GM12878 (cell line): ENCODE measurements at regions not wholly inside any gene's neighbourhood (a gene's known extent, or its start where the extent isn't known, plus 50 kb on each side); places are given as distances from the start of the nearest gene placed in this dataset.

Source experiments
- CHD1 ChIP-seq: IDR thresholded peaks from 2 replicates; pipeline ENCODE4 v1.6.1; 2012; ENCODE audit warnings: low read depth, low read length, improper control_type of control experiment
- E4F1 ChIP-seq: fragments of 450-650 bp; IDR thresholded peaks from 2 replicates; pipeline ENCODE4 v1.6.1; 2018; ENCODE audit warnings: borderline replicate concordance, mild to moderate bottlenecking; ENCODE audit not compliant: partially characterized antibody
- ETV6 ChIP-seq, 2 experiments: fragments of 450-650 bp in 1 of 2; IDR thresholded peaks in 1 of 2; conservative IDR thresholded peaks in 1 of 2; 2 replicates each; pipeline ENCODE4 v1.6.1; 2014; ENCODE audit warnings: antibody characterized with exemption in 1 of 2, borderline replicate concordance in 1 of 2, low read depth in 1 of 2, mild to moderate bottlenecking in 1 of 2, moderate library complexity in 1 of 2
- JUNB ChIP-seq: IDR thresholded peaks from 2 replicates; pipeline ENCODE4 v1.6.1; 2016; ENCODE audit warnings: antibody characterized with exemption, mild to moderate bottlenecking
- KDM1A ChIP-seq: fragments of 200-600 bp; sonication (generic); IDR thresholded peaks from 2 replicates; pipeline ENCODE4 v1.6.1; 2016; ENCODE audit warnings: borderline replicate concordance
- MEF2A ChIP-seq: IDR thresholded peaks from 2 replicates; pipeline ENCODE4 v1.6.1; 2011; ENCODE audit warnings: low read depth, mild to moderate bottlenecking, low read length, moderate library complexity; ENCODE audit not compliant: insufficient read depth
- MYC ChIP-seq: IDR thresholded peaks from 2 replicates; pipeline ENCODE4 v1.6.1; 2011; ENCODE audit warnings: mild to moderate bottlenecking, low read length, moderate library complexity, inconsistent platforms; ENCODE audit not compliant: insufficient read depth, insufficient replicate concordance, insufficient read length, severe bottlenecking
- PAX8 ChIP-seq: fragments of 450-650 bp; IDR thresholded peaks from 2 replicates; pipeline ENCODE4 v1.6.1; 2017; ENCODE audit warnings: mild to moderate bottlenecking, moderate library complexity
- POLR2A ChIP-seq: IDR thresholded peaks from 2 replicates; pipeline ENCODE4 v1.6.1; 2011; ENCODE audit warnings: low read depth, mild to moderate bottlenecking, low read length
- POLR2AphosphoS2 ChIP-seq: IDR thresholded peaks from 2 replicates; pipeline ENCODE4 v1.6.1; 2011; ENCODE audit warnings: low read depth, mild to moderate bottlenecking, low read length, improper control_type of control experiment, moderate library complexity
- RBBP5 ChIP-seq: fragments of 200-600 bp; sonication (generic); conservative IDR thresholded peaks from 2 replicates; pipeline ENCODE4 v1.6.1; 2016
- SREBF2 ChIP-seq: IDR thresholded peaks from 2 replicates; pipeline ENCODE4 v1.6.1; 2012; ENCODE audit warnings: mild to moderate bottlenecking, low read length
- TF ChIP-seq, protein P1 (sequence below): fragments of 450-650 bp; IDR thresholded peaks from 2 replicates; pipeline ENCODE4 v1.6.1; 2017; ENCODE audit warnings: low read depth, mild to moderate bottlenecking, moderate library complexity

DNA sequence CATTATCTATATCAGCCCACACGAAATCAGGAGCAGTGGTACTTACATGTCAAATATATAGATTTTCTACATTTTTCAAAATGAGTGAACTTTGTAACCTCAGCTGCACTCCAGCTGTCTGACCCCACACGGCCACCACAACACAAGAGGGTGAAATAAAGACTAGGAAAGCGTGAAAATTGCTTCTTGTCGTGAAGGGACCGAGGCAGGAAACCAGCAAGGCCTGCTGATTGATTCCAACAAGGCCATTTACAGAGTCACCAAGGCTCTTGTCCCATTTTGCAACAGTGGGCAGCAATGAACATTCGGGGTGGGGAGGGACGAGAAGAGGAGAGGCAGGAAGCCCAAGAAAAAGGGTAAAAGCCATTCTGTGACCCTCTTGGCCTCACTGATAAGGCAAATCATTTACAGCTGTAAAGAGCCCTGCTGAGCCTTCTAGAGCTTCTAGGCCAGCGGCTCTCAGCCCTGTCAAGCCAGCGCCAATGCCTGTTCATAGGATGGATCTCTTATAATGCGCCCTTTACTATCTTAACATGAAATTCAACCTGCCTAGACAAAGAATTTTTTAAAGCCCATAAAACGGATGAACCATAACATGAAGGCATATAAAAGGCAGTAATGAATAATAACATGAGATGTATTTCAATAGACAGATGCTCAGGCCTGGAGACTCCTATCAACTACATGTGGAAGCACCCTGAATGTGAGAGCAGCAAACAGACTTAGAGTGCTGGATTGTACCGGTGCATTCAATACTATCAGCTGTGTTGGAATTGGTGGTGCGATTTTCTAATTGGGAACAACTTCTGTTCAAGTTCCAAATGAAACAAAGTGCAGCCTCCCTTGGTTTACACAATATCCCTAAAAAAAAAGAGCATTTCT, 269.0 kb downstream of the CDCA7 start (continued):
- TF ChIP-seq E4F1 (no peak), RBBP5 (no peak), POLR2A (no peak), MYC (no peak), POLR2AphosphoS2 (no peak), ETV6 (conservative IDR thresholded peaks at IDR 0.05 in 1 of 2, IDR thresholded peaks at IDR 0.05 in 1 of 2; ENCODE audit: borderline replicate concordance in 1 of 2, low read depth in 1 of 2) (no peak), MEF2A (no peak), CHD1 (no peak), SREBF2 (no peak), JUNB (no peak), KDM1A (no peak), PAX8 (no peak)
- TF ChIP-seq, protein P1, sequence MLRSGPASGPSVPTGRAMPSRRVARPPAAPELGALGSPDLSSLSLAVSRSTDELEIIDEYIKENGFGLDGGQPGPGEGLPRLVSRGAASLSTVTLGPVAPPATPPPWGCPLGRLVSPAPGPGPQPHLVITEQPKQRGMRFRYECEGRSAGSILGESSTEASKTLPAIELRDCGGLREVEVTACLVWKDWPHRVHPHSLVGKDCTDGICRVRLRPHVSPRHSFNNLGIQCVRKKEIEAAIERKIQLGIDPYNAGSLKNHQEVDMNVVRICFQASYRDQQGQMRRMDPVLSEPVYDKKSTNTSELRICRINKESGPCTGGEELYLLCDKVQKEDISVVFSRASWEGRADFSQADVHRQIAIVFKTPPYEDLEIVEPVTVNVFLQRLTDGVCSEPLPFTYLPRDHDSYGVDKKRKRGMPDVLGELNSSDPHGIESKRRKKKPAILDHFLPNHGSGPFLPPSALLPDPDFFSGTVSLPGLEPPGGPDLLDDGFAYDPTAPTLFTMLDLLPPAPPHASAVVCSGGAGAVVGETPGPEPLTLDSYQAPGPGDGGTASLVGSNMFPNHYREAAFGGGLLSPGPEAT, result no peak
- TF ChIP-seq, all 136 proteins: peak for 0
